ENCODE measurements at regions not wholly inside any gene's neighbourhood (a gene's known extent, or its start where the extent isn't known, plus 50 kb on each side); places are given as distances from the start of the nearest gene placed in this dataset.

DNA sequence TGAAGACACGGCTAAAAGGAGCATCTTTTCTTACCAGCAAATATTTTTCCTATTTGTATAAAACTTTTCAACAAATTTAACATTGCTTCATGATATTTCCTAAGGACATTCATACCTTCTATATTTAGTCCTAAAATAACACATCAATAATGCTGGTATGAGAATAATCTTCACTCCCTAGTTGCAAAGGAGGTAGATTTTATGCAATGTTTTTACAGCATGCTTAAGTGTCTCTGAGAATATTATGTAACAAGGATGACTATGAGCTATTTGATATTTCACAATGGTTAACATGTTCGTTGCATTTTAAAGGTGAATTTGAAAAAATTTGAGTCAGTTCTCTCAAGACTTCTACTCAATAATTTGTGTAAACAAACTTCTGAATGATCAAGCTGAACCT, 506.7 kb downstream of the NUP35 start:
- TF ChIP-seq, protein P1, sequence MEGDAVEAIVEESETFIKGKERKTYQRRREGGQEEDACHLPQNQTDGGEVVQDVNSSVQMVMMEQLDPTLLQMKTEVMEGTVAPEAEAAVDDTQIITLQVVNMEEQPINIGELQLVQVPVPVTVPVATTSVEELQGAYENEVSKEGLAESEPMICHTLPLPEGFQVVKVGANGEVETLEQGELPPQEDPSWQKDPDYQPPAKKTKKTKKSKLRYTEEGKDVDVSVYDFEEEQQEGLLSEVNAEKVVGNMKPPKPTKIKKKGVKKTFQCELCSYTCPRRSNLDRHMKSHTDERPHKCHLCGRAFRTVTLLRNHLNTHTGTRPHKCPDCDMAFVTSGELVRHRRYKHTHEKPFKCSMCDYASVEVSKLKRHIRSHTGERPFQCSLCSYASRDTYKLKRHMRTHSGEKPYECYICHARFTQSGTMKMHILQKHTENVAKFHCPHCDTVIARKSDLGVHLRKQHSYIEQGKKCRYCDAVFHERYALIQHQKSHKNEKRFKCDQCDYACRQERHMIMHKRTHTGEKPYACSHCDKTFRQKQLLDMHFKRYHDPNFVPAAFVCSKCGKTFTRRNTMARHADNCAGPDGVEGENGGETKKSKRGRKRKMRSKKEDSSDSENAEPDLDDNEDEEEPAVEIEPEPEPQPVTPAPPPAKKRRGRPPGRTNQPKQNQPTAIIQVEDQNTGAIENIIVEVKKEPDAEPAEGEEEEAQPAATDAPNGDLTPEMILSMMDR (IDR thresholded peaks at IDR 0.05; ENCODE audit: borderline replicate concordance), result no peak
- H3K4me3 ChIP-seq, result no peak overlapping the region

DNA sequence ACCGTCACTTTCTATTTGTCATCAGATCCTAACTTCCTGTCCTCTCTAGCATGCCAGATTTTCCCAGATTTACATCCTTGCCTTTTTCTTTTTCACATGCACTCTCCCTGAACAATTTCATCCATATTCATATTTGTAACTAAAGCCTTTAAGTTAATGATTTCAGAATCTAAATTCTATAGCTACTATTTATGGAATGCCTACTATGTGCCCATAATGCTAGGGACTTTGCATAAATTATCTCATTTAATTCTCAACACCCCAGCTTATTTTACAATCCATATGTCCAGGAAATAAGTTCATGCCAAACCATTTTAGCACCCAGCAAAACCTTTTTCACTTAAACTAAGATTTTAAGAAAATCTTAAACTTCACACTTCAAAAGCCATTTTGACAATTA, 531.9 kb downstream of the NUP35 start:
- DNase-seq, result no peak
- intact Hi-C loops (cut with micrococcal nuclease), result no loop called here
- Histone ChIP-seq H3K4me3 (no peak overlapping the region), H3K27ac (replicated peaks) (no peak overlapping the region), H3K36me3 (no peaks in the 10 kb centered on the region), H3K9me3 (replicated peaks) (peaks cover 6% of the 10 kb centered on the region), H3K27me3 (ENCODE audit: low read depth) (no peaks in the 10 kb centered on the region), H3K4me1 (no peaks in the 10 kb centered on the region)
- TF ChIP-seq, protein P1 (IDR thresholded peaks at IDR 0.05; ENCODE audit: borderline replicate concordance), result no peak

More for the DNA sequence above, 506.7 kb downstream of the NUP35 start:
- no peaks in the 10 kb centered on the region for H3K36me3 ChIP-seq
- intact Hi-C loops (cut with micrococcal nuclease), result no loop called here
- no peak overlapping the region for H3K27ac ChIP-seq (replicated peaks)
- no peaks in the 10 kb centered on the region for H3K4me1 ChIP-seq
- no peak for DNase-seq
- H3K27me3 ChIP-seq (ENCODE audit: low read depth), result no peaks in the 10 kb centered on the region
- no peaks in the 10 kb centered on the region for H3K9me3 ChIP-seq (replicated peaks)

DNA sequence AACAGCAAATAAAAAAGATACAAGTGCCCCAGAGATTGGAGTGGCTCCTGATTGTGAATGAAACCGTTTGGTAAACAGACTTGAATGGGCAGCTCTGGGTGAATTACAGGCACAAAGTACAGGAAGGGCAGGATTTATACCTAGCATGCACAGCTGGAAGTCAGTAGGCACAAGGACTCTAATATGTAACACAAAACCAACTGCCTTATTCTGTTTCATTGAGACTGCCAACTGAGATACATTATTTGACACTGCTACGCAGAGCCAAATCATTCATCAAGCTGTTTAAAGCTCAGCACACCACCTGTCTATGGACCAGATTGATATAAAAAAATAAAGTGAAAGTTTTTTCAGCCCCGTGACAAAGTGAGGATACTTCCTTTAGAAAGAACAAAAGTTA, 541.2 kb downstream of the NUP35 start:
- Histone ChIP-seq H3K4me3 (no peak overlapping the region), H3K36me3 (no peaks in the 10 kb centered on the region), H3K4me1 (peaks cover 16% of the 10 kb centered on the region), H3K27ac (replicated peaks) (no peak overlapping the region), H3K27me3 (ENCODE audit: low read depth) (no peaks in the 10 kb centered on the region), H3K9me3 (replicated peaks) (no peaks in the 10 kb centered on the region)
- DNase-seq, result no peak
- TF ChIP-seq, protein P1 (IDR thresholded peaks at IDR 0.05; ENCODE audit: borderline replicate concordance), result no peak
- intact Hi-C loops (cut with micrococcal nuclease), result no loop called here

DNA sequence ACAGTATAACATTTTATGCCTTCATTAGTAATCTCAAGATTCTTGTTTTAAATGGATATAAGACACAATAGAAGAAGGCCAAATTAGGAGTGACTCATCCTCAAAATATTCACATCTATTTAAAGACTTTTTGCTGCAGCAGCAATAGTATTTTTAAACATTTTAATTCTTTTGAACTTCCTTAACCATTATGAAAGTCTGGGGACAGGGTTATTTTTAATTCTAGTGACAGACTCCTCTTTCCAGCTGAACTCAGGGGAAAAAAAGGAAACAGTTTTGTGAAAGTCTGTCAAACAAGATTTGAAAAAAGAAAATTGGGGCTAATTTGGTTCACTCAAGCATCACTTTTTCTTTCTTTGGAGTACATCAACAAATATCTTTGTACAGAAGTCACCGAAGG, 541.8 kb downstream of the NUP35 start:
- no peaks in the 10 kb centered on the region for H3K27me3 ChIP-seq (ENCODE audit: low read depth)
- no peak for DNase-seq
- intact Hi-C loops (cut with micrococcal nuclease), result no loop called here
- H3K9me3 ChIP-seq (replicated peaks), result no peaks in the 10 kb centered on the region
- TF ChIP-seq, protein P1 (IDR thresholded peaks at IDR 0.05; ENCODE audit: borderline replicate concordance), result no peak
- no peaks in the 10 kb centered on the region for H3K36me3 ChIP-seq
- H3K4me1 ChIP-seq, result peaks cover 16% of the 10 kb centered on the region
- no peak overlapping the region for H3K4me3 ChIP-seq
- no peak overlapping the region for H3K27ac ChIP-seq (replicated peaks)

DNA sequence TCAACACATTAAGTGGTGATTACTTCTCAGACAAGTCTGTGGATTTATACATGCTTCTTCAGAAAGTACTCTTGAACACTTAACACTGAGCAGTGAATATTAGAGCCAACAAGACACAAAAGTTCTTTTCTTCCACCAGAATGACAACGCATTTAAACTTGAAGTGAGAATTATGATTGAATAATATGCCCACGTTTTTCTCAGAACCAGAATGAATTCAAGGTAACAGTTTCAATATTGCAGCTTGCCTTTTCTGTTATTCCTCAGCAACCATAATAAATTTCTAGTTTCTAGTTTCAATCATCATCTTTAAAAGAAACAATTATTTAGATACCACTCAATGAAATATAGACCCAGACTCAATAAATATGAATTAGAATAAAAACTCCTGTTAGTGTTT, 547.0 kb downstream of the NUP35 start:
- no peak overlapping the region for H3K27ac ChIP-seq (replicated peaks)
- TF ChIP-seq, protein P1 (IDR thresholded peaks at IDR 0.05; ENCODE audit: borderline replicate concordance), result no peak
- H3K4me3 ChIP-seq, result no peak overlapping the region
- H3K27me3 ChIP-seq (ENCODE audit: low read depth), result no peaks in the 10 kb centered on the region
- intact Hi-C loops (cut with micrococcal nuclease), result no loop called here
- no peaks in the 10 kb centered on the region for H3K9me3 ChIP-seq (replicated peaks)
- no peak for DNase-seq
- peaks cover 4% of the 10 kb centered on the region for H3K4me1 ChIP-seq
- no peaks in the 10 kb centered on the region for H3K36me3 ChIP-seq

DNA sequence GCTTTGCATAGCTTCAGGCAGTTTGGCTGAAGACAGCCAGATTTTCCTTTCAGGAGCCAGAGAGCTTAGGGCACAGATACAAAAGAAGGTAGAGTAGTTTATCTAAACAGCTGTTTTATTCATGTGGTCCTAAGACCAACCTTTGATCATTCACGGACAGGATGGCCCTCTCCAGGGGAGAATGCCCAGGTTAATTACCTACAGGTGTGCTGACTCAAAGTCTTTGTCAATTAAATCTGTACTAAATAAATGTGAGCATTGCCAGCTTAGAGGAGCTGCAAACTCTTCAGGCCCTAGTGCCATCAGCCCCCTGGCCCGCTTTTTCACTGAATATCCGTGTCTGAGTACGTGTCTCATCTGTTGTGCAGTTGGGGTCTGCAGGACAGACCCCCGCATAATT, 554.7 kb downstream of the NUP35 start:
- DNase-seq, result no peak
- Histone ChIP-seq H3K9me3 (replicated peaks) (peaks cover 6% of the 10 kb centered on the region), H3K4me1 (no peaks in the 10 kb centered on the region), H3K36me3 (no peaks in the 10 kb centered on the region), H3K27me3 (ENCODE audit: low read depth) (no peaks in the 10 kb centered on the region), H3K27ac (replicated peaks) (no peak overlapping the region), H3K4me3 (no peak overlapping the region)
- TF ChIP-seq, protein P1 (IDR thresholded peaks at IDR 0.05; ENCODE audit: borderline replicate concordance), result no peak
- intact Hi-C loops (cut with micrococcal nuclease), result no loop called here

All from left ventricle myocardium inferior (tissue), 1 donor.